T-helper 2 cell treated with Interferon-gamma antibody and Interleukin-4, amounts not matched to agents 5 μg/mL and 100 μg/mL, for 36 hours (primary cell): ENCODE measurements at regions not wholly inside any gene's neighbourhood (a gene's known extent, or its start where the extent isn't known, plus 50 kb on each side); places are given as distances from the start of the nearest gene placed in this dataset.

ENCODE experiments used
- DNase-seq: peaks from one replicate; pipeline ENCODE4 v3.0.0; 2021; ENCODE audit warnings: low spot score
- H3K27ac Mint-ChIP-seq: one replicate; pipeline ENCODE4 v1.8.0; 2021; ENCODE audit warnings: mild to moderate bottlenecking, mixed read lengths
- H3K27me3 Mint-ChIP-seq: one replicate; pipeline ENCODE4 v1.8.0; 2021; ENCODE audit warnings: low read depth, mixed read lengths
- H3K36me3 Mint-ChIP-seq: one replicate; pipeline ENCODE4 v1.8.0; 2021; ENCODE audit warnings: low read depth, mixed read lengths
- H3K4me1 Mint-ChIP-seq: one replicate; pipeline ENCODE4 v1.8.0; 2021; ENCODE audit warnings: low read depth, mixed read lengths
- H3K4me3 Mint-ChIP-seq: one replicate; pipeline ENCODE4 v1.8.0; 2022; ENCODE audit warnings: mild to moderate bottlenecking, moderate library complexity, mixed read lengths
- H3K9me3 Mint-ChIP-seq: one replicate; pipeline ENCODE4 v1.8.0; 2021; ENCODE audit warnings: mixed read lengths

- no peaks in the 10 kb centered on the region for H3K36me3 Mint-ChIP-seq
- no peaks in the 10 kb centered on the region for H3K9me3 Mint-ChIP-seq
- no peaks in the 10 kb centered on the region for H3K4me1 Mint-ChIP-seq
- H3K27ac Mint-ChIP-seq, result no peak overlapping the region
- no peak overlapping the region for H3K4me3 Mint-ChIP-seq
- DNase-seq, result no peak
- H3K27me3 Mint-ChIP-seq, result peaks cover 9% of the 10 kb centered on the region
These were observed 573.6 kb downstream of the BUD13 start for GRCh38 chr11:116199182-116199581.

GRCh38 chr11:116194156-116194904, 578.5 kb downstream of the BUD13 start:
- H3K27ac Mint-ChIP-seq, result no peak overlapping the region
- H3K27me3 Mint-ChIP-seq, result peaks cover 29% of the 10 kb centered on the region
- no peaks in the 10 kb centered on the region for H3K36me3 Mint-ChIP-seq
- no peak for DNase-seq
- no peaks in the 10 kb centered on the region for H3K4me1 Mint-ChIP-seq
- H3K4me3 Mint-ChIP-seq, result no peak overlapping the region
- no peaks in the 10 kb centered on the region for H3K9me3 Mint-ChIP-seq

- Mint-ChIP-seq H3K4me3 (no peak overlapping the region), H3K4me1 (no peaks in the 10 kb centered on the region), H3K27ac (no peak overlapping the region), H3K27me3 (peaks cover 29% of the 10 kb centered on the region), H3K9me3 (no peaks in the 10 kb centered on the region), H3K36me3 (no peaks in the 10 kb centered on the region)
- no peak for DNase-seq
These were observed 579.3 kb downstream of the BUD13 start for GRCh38 chr11:116193321-116194131.

DNA sequence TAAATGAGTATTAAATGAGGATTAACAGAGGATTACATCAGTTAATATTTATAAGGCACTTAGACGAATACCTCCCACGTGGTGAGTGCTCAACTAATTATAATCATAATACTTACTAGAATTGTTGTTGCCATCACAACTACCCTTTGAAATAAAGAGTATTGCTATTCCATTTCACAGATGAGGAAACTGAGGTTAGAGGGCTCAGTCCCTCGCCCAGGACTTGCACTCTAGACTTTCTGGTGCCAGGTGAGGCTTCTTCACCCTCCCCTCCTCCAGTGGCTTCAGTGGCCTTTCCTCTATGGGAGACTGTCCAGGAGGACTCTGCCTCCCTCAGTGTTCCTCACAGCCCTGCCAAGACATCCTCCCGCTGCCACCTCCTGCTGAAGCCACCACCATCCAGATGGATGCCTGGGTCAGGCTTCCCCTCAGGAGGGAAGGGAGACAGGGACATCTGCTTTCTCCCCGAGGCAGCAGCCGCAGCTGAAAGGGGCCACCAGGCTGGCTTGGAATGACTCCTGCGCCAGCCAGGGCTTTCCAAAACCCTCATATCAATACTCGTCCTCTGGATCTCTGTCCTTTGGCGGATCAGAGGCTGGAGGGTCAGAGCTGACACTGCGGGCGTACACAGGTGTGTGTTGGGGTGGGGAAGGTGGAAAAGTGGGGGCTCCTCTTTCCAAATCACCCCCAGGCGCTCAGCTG, 580.1 kb downstream of the BUD13 start:
- no peaks in the 10 kb centered on the region for H3K4me1 Mint-ChIP-seq
- H3K9me3 Mint-ChIP-seq, result no peaks in the 10 kb centered on the region
- H3K27ac Mint-ChIP-seq, result no peak overlapping the region
- no peaks in the 10 kb centered on the region for H3K36me3 Mint-ChIP-seq
- peaks cover 29% of the 10 kb centered on the region for H3K27me3 Mint-ChIP-seq
- no peak for DNase-seq
- H3K4me3 Mint-ChIP-seq, result no peak overlapping the region

GRCh38 chr11:116190861-116191260, 581.9 kb downstream of the BUD13 start:
- Mint-ChIP-seq H3K4me3 (no peak overlapping the region), H3K27ac (no peak overlapping the region), H3K36me3 (no peaks in the 10 kb centered on the region), H3K27me3 (peaks cover 27% of the 10 kb centered on the region), H3K9me3 (no peaks in the 10 kb centered on the region), H3K4me1 (no peaks in the 10 kb centered on the region)
- DNase-seq, result no peak

- Mint-ChIP-seq H3K27me3 (peaks cover 23% of the 10 kb centered on the region), H3K9me3 (no peaks in the 10 kb centered on the region), H3K4me1 (no peaks in the 10 kb centered on the region), H3K4me3 (no peak overlapping the region), H3K36me3 (no peaks in the 10 kb centered on the region), H3K27ac (no peak overlapping the region)
- no peak for DNase-seq
These were observed 583.2 kb downstream of the BUD13 start for GRCh38 chr11:116189408-116190170.

DNA sequence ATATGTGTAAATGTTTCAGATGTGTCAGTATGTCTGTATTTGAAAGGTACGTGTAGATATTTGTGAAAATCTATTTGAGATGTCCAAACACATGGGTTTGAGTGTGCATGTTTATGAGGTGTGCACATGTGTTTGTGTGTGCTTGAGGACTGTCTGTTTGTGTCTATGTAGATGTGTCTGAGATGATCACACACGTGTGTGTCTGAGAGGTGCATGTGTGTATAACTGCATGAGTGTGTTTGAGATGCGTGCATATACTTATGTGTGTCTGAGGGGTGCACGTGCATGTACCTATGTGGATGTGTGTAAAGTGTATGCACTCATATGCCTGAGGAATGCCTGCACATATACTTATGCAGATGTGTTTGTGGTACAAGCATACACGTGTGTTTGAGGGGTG, 584.4 kb downstream of the BUD13 start:
- no peak for DNase-seq
- Mint-ChIP-seq H3K4me3 (no peak overlapping the region), H3K9me3 (no peaks in the 10 kb centered on the region), H3K27me3 (peaks cover 11% of the 10 kb centered on the region), H3K36me3 (no peaks in the 10 kb centered on the region), H3K4me1 (no peaks in the 10 kb centered on the region), H3K27ac (no peak overlapping the region)

DNA sequence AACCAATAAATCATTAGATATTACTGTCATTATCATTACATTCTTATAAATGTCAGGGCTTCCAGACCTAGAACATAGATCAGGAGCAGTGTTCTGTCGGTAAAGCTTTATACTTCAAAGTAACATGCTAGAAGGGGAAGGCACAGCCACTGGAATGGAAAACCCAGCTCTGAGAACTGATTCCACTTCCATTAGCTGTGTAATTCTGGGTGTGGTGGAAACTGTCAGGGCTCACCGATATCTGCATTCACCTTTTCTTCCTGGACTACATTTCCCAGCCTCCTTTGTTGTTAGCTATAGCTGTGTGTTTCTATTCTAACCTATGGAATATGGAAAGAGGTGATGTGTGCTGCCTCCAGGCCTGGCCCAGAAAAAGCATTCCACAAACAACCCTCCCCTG, 585.8 kb downstream of the BUD13 start:
- H3K9me3 Mint-ChIP-seq, result no peaks in the 10 kb centered on the region
- no peaks in the 10 kb centered on the region for H3K36me3 Mint-ChIP-seq
- no peaks in the 10 kb centered on the region for H3K4me1 Mint-ChIP-seq
- H3K4me3 Mint-ChIP-seq, result no peak overlapping the region
- H3K27me3 Mint-ChIP-seq, result peaks cover 3% of the 10 kb centered on the region
- no peak overlapping the region for H3K27ac Mint-ChIP-seq
- no peak for DNase-seq

GRCh38 chr11:116185551-116185950, 587.2 kb downstream of the BUD13 start:
- Mint-ChIP-seq H3K27me3 (no peaks in the 10 kb centered on the region), H3K4me3 (no peak overlapping the region), H3K4me1 (no peaks in the 10 kb centered on the region), H3K27ac (no peak overlapping the region), H3K9me3 (no peaks in the 10 kb centered on the region), H3K36me3 (no peaks in the 10 kb centered on the region)
- no peak for DNase-seq

GRCh38 chr11:116184763-116185162, 588.0 kb downstream of the BUD13 start:
- no peaks in the 10 kb centered on the region for H3K9me3 Mint-ChIP-seq

GRCh38 chr11:116182356-116182966, 590.3 kb downstream of the BUD13 start:
- no peaks in the 10 kb centered on the region for H3K27me3 Mint-ChIP-seq
- H3K4me3 Mint-ChIP-seq, result no peak overlapping the region
- no peak overlapping the region for H3K27ac Mint-ChIP-seq
- H3K9me3 Mint-ChIP-seq, result no peaks in the 10 kb centered on the region
- no peaks in the 10 kb centered on the region for H3K36me3 Mint-ChIP-seq
- no peaks in the 10 kb centered on the region for H3K4me1 Mint-ChIP-seq
- DNase-seq, result no peak

More at GRCh38 chr11:116184763-116185162, 588.0 kb downstream of the BUD13 start:
- Mint-ChIP-seq H3K27ac (no peak overlapping the region), H3K4me1 (no peaks in the 10 kb centered on the region), H3K27me3 (no peaks in the 10 kb centered on the region), H3K4me3 (no peak overlapping the region), H3K36me3 (no peaks in the 10 kb centered on the region)
- DNase-seq, result no peak

DNA sequence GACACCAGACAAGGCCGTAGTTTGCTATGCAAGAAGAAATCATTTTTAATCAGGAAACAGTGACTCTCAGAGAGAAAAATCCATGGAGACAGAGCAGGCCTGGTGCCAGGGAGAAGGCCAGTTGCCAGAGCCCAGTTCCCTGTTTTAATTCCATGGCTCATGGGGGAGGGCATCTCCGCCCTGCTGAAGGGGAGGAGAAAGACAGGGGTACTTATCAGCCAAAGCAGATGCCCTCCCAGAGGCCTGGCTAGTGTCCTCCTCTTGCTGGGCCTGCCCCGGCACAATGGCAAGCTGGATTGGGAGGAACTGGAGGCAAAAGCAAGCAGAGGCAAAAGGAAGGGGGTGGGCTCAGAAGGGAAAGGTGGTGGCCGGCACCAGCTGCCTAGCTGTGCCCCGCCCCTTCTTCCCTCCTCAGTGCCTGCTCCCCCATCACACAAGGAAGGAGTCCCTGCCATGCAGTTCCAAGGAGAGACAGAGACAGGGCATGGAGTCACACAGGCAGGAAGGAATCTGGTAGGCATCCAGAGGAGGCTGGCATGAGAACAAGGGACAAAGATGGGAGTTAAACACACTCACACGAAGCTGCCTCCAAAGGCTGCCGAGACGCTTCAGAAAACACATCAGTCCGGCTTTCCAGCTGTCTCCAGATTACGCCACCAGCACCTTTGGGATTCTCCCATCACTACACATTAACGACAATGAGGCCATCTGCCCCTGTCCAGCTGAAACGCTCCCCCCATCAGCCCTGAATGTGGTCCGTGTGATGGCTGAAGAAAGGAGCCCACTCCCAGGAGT, 591.8 kb downstream of the BUD13 start:
- Mint-ChIP-seq H3K27me3 (peaks cover 2% of the 10 kb centered on the region), H3K4me3 (no peak overlapping the region), H3K36me3 (no peaks in the 10 kb centered on the region), H3K27ac (no peak overlapping the region), H3K4me1 (peaks cover 2% of the 10 kb centered on the region), H3K9me3 (no peaks in the 10 kb centered on the region)
- DNase-seq, result no peak

DNA sequence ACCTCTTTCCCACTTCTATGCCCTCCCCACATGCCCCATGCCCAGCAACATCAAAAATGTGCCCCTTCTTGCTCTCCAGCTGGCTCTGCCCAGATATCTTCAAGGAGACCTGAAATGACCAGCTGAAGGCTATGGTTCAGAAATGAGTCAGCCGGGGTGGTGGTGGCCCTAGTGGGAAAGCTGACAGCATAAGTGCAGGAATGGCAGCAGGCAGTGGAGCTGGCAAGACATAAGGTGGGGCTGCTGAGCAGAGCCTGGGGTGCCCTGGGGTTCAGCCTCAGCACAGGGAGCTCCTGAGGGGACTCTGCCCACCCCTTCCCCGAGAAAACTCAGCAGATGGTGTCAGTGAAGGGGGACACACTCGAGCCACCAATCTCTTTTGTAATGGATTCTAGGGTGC, 593.4 kb downstream of the BUD13 start:
- Mint-ChIP-seq H3K27me3 (peaks cover 2% of the 10 kb centered on the region), H3K4me3 (no peak overlapping the region), H3K4me1 (peaks cover 2% of the 10 kb centered on the region), H3K9me3 (no peaks in the 10 kb centered on the region), H3K36me3 (no peaks in the 10 kb centered on the region), H3K27ac (no peak overlapping the region)
- DNase-seq, result no peak
